Astrocyte of the cerebellum (primary cell): ENCODE measurements at regions not wholly inside any gene's neighbourhood (a gene's known extent, or its start where the extent isn't known, plus 50 kb on each side); places are given as distances from the start of the nearest gene placed in this dataset.

Experiments used
- DNase-seq: peaks from one replicate; pipeline ENCODE4 v3.0.0-alpha.2; 2011; ENCODE audit warnings: low read depth
- H3K4me3 ChIP-seq: 2 replicates; pipeline ENCODE4 v1.5.1; 2011; ENCODE audit warnings: mild to moderate bottlenecking, low read depth, low read length, moderate library complexity
- CTCF ChIP-seq: IDR thresholded peaks from 2 replicates; pipeline ENCODE4 v1.5.1; 2012; ENCODE audit warnings: low read length, low read depth, moderate library complexity, mild to moderate bottlenecking; ENCODE audit errors: missing control alignments
- in situ Hi-C: cut with HindIII; loops from 2 replicates; pipeline ENCODE4 v1.10.0; 2017; ENCODE audit warnings: low sequenced_read_pairs

- no peak for DNase-seq
- no peak overlapping the region for H3K4me3 ChIP-seq
- in situ Hi-C loops, result no loop called here
- TF ChIP-seq CTCF, result no peak
Observed at GRCh38 chr2:47687856-47688255, 95.1 kb upstream of the MSH6 start.

- in situ Hi-C loops, result no loop called here
- H3K4me3 ChIP-seq, result no peak overlapping the region
- DNase-seq, result no peak
- TF ChIP-seq CTCF, result no peak
Observed at GRCh38 chr2:47686018-47686417, 96.9 kb upstream of the MSH6 start.

- no peak overlapping the region for H3K4me3 ChIP-seq
- TF ChIP-seq CTCF, result no peak
- in situ Hi-C loops, result no loop called here
- DNase-seq, result no peak
Observed at GRCh38 chr2:47682216-47682749, 100.7 kb upstream of the MSH6 start.

GRCh38 chr2:47676261-47676926, 105.6 kb upstream of the KCNK12 start:
- in situ Hi-C loops, result no loop called here
- H3K4me3 ChIP-seq, result no peak overlapping the region
- no peak for TF ChIP-seq CTCF
- no peak for DNase-seq

- no peak overlapping the region for H3K4me3 ChIP-seq
- no peak for TF ChIP-seq CTCF
- DNase-seq, result no peak
- in situ Hi-C loops, result no loop called here
Observed at GRCh38 chr2:47675196-47675825, 104.5 kb upstream of the KCNK12 start.

GRCh38 chr2:47666332-47666731, 95.5 kb upstream of the KCNK12 start:
- no peak for TF ChIP-seq CTCF
- in situ Hi-C loops, result no loop called here
- DNase-seq, result no peak

More at GRCh38 chr2:47666332-47666731, 95.5 kb upstream of the KCNK12 start:
- H3K4me3 ChIP-seq, result no peak overlapping the region
